K562 (cell line): ENCODE measurements at regions not wholly inside any gene's neighbourhood (a gene's known extent, or its start where the extent isn't known, plus 50 kb on each side); places are given as distances from the start of the nearest gene placed in this dataset.
A peak's percentile ranks its signal among the peaks of the same experiment; 100 is the strongest.

ENCODE experiments used
- ATAC-seq: fragments of 200-7000 bp; cut with Tn5 transposase; 3 replicates; pipeline ENCODE4 v1.9.1; 2020; ENCODE audit warnings: moderate library complexity
- BruUV-seq: library from RNA; stranded (reverse); fragments of 400-500 nt; replicated peaks from 2 replicates; lab custom pipeline; 2021; lab: Mats Ljungman, UMichigan
- CTCF ChIA-PET: fragments of 300-600 bp; formaldehyde crosslinking; extraction: SDS; loops from one replicate; lab custom pipeline; 2021; ENCODE audit warnings: low intra/inter-chr PET ratio; lab: Yijun Ruan, JAX
- POLR2A ChIA-PET: fragments of 300-600, 350-650 bp; sonication (Branson Sonifier 250); formaldehyde crosslinking; extraction: SDS; loops from one replicate; lab custom pipeline; 2021; ENCODE audit warnings: antibody characterized with exemption, inconsistent platforms; lab: Yijun Ruan, JAX
- DNase-seq, 4 experiments: peaks; one replicate each; pipeline versions ENCODE4 v3.0.0 to v3.0.0-alpha.2; 2011 to 2018; ENCODE audit warnings: low spot score in 3 of 4, mixed read lengths in 3 of 4; ENCODE audit errors: extremely low read depth in 1 of 4
- FAIRE-seq: peaks from 2 replicates; lab custom pipeline; 2011; peaks lifted over from hg19 to GRCh38; lab: Jason Lieb, UNC
- H2AFZ ChIP-seq: 2 replicates; pipeline ENCODE4 v1.6.0; 2011; ENCODE audit warnings: low read depth, low read length, control low read depth, inconsistent platforms
- H3K27ac ChIP-seq: fragments of 200-600 bp; 3 replicates; pipeline ENCODE4 v1.8.0; 2011; ENCODE audit warnings: low read depth, mild to moderate bottlenecking, control low read depth, inconsistent platforms, low read length, moderate library complexity, mixed read lengths; ENCODE audit errors: extremely low read depth
- H3K27me3 ChIP-seq, 2 experiments: fragments of 300-600 bp in 1 of 2; 2 replicates in 1 of 2; 3 replicates in 1 of 2; pipeline versions ENCODE4 v1.6.0 to v1.8.0; 2011; ENCODE audit warnings: inconsistent platforms in 2 of 2, low read length in 2 of 2, mild to moderate bottlenecking in 1 of 2, mixed read lengths in 1 of 2, moderate library complexity in 1 of 2; ENCODE audit not compliant: control insufficient read depth in 2 of 2, insufficient read depth in 2 of 2
- H3K36me3 ChIP-seq: fragments of 300-600 bp; 3 replicates; pipeline ENCODE4 v1.8.0; 2011; ENCODE audit warnings: mild to moderate bottlenecking, low read length, inconsistent platforms; ENCODE audit not compliant: control insufficient read depth, insufficient read depth
- H3K4me1 ChIP-seq, 2 experiments: fragments of 200-600 bp in 1 of 2; replicated peaks in 1 of 2; 2 replicates in 1 of 2; 3 replicates in 1 of 2; pipeline versions ENCODE4 v1.5.1 to v1.8.0; 2011; ENCODE audit warnings: inconsistent platforms in 2 of 2, low read length in 2 of 2, mild to moderate bottlenecking in 1 of 2, mixed read lengths in 1 of 2, moderate library complexity in 1 of 2; ENCODE audit not compliant: control insufficient read depth in 2 of 2, insufficient read depth in 2 of 2
- H3K4me2 ChIP-seq: 2 replicates; pipeline ENCODE4 v1.6.1; 2011; ENCODE audit warnings: low read length, control low read depth, inconsistent platforms, mixed read lengths; ENCODE audit not compliant: insufficient read depth
- H3K4me3 ChIP-seq: fragments of 200-600 bp; sonication (generic), shearing (Covaris generic); 2 replicates; pipeline ENCODE4 v1.5.1; 2016; ENCODE audit warnings: control low read depth, inconsistent platforms
- H3K79me2 ChIP-seq: fragments of 200-600 bp; 3 replicates; pipeline ENCODE4 v1.8.0; 2011; ENCODE audit warnings: low read length, inconsistent platforms; ENCODE audit not compliant: control insufficient read depth, insufficient read depth
- H3K9ac ChIP-seq, 2 experiments: 2 replicates each; pipeline versions ENCODE4 v1.6.0 to v1.6.1; 2011; ENCODE audit warnings: low read depth in 2 of 2, low read length in 2 of 2, control low read depth in 1 of 2, inconsistent platforms in 1 of 2, mild to moderate bottlenecking in 1 of 2, mixed read lengths in 1 of 2; ENCODE audit not compliant: insufficient read depth in 1 of 2
- H3K9me1 ChIP-seq: one replicate; pipeline ENCODE4 v1.6.0; 2011; ENCODE audit warnings: inconsistent platforms, mild to moderate bottlenecking, low read length, moderate library complexity; ENCODE audit not compliant: control insufficient read depth, insufficient read depth
- H3K9me3 ChIP-seq: replicated peaks from 2 replicates; pipeline ENCODE4 v1.5.1; 2011; ENCODE audit warnings: low read depth, low read length, inconsistent platforms; ENCODE audit not compliant: control insufficient read depth, insufficient read depth
- H4K20me1 ChIP-seq: replicated peaks from 2 replicates; pipeline ENCODE4 v1.6.1; 2011; ENCODE audit warnings: low read length, inconsistent platforms, mixed read lengths; ENCODE audit not compliant: control insufficient read depth, insufficient read depth
- C11orf30 ChIP-seq: fragments of 450-650 bp; IDR thresholded peaks from 2 replicates; pipeline ENCODE4 v1.6.1; 2016; ENCODE audit warnings: low read depth, mild to moderate bottlenecking
- KLF16 ChIP-seq: IDR thresholded peaks from 2 replicates; pipeline ENCODE4 v1.6.1; 2016; ENCODE audit warnings: antibody characterized with exemption
- MAFF ChIP-seq: IDR thresholded peaks from 2 replicates; pipeline ENCODE4 v1.6.1; 2012; ENCODE audit warnings: low read length, improper control_type of control experiment
- MAFG ChIP-seq: fragments of 450-650 bp; conservative IDR thresholded peaks from 2 replicates; pipeline ENCODE4 v1.6.1; 2016; ENCODE audit warnings: missing genetic modification characterization, missing compliant biosample characterization
- ZNF316 ChIP-seq: fragments of 450-650 bp; IDR thresholded peaks from 2 replicates; pipeline ENCODE4 v1.6.1; 2016
- ZNF507 ChIP-seq: conservative IDR thresholded peaks from 2 replicates; pipeline ENCODE4 v1.6.1; 2017; ENCODE audit warnings: missing genetic modification characterization, missing compliant biosample characterization
- ZNF518B ChIP-seq: fragments of 250-450 bp; sonication (Bioruptor Pico); IDR thresholded peaks from 2 replicates; pipeline ENCODE4 v1.5.0; 2021; ENCODE audit warnings: mild to moderate bottlenecking, moderate library complexity
- WGBS: fragments of 100-300 bp; shearing (Covaris generic); methylation state at CpG from one replicate; pipeline ENCODE4 v1.1.6; 2016; ENCODE audit warnings: low coverage, mixed read lengths; ENCODE audit not compliant: insufficient coverage; ENCODE audit errors: missing lambda C conversion rate; 5-methylcytosine and 5-hydroxymethylcytosine counted together
- in situ Hi-C: fragments of 300-500 bp; cut with MboI; formaldehyde crosslinking; loops from 4 replicates; pipeline ENCODE4 v1.15.0; 2018; ENCODE audit warnings: inconsistent platforms, mixed read lengths
- intact Hi-C: fragments of 100-400 bp; cut with micrococcal nuclease; formaldehyde crosslinking; loops from 2 replicates; pipeline ENCODE4 v1.14.2; 2022

DNA sequence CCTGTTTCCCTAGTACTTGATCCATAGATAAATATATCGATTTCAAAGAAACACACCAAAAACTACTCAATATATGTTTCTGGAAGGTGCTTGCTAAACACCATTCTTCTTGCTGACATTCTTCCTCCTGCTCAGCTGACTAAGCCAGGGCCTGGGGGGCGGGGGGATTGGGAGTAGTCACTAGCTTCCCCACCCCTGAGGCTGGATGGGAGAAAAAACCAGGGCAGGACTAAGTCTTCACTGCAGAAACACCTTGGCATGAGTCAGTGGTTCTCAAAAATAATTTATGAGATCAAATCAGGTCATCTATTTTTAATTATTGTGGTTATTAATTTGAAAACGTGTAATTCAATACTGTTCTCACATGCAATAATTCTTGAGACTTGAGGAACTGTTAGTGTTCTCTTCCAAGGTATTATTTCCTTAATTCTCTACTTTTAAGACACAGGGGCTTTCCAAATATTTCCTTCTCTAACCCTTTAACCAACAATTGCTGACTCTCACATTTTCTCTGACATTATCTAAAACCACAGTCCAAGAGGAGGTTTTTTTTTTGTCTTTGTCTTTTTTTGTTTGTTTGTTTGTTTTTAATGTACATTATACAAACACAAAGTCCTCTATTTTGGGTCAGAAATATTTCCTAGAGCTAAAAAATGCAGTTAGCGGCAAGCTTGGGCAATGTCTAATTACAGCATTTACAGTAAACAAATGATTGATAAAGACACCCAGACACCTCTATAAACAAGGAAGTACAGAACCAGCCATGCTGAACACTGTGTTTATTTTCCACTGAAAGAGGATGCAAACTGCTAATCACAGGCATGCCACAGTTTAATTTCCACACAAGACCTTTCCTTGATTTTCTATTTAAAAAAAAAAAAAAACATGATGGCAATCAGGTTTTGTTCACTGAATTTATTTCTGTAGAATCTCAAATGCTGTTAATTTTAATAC lies 120.3 kb upstream of the USP9X start:
- Histone ChIP-seq H3K9me1 (no peaks in the 10 kb centered on the region), H3K27me3 (no peaks in the 10 kb centered on the region), H3K4me1 (peaks cover 0 to 11% of the 10 kb centered on the region in 2 experiments; a peak in 2 of 5 replicates), H2AFZ (peak overlapping the region; percentile 87), H3K4me2 (no peak overlapping the region; the same call in 1 of the 2 replicates), H3K36me3 (no peaks in the 10 kb centered on the region), H3K4me3 (no peak overlapping the region), H3K9ac (no peak overlapping the region), H4K20me1 (no peaks in the 10 kb centered on the region), H3K79me2 (no peaks in the 10 kb centered on the region), H3K9me3 (no peaks in the 10 kb centered on the region), H3K27ac (no peak overlapping the region)
- intact Hi-C loops (no loop called here), in situ Hi-C loops (no loop called here)
- POLR2A ChIA-PET, result interaction anchor here (0.6 kb wide), 1 partner anchor 119 kb away, joined by 3 read pairs; no protein-coding TSS in a partner anchor
- peak in 1 of 4 experiments; percentile 13 for DNase-seq
- FAIRE-seq, result no peak
- 35% methylated on average over 4 of the region's 4 CpGs for WGBS
- peak; percentile 55 for ATAC-seq
- TF ChIP-seq ZNF316 (peak; percentile 86), ZNF507 (no peak), ZNF518B (CRISPR knock-in tag) (no peak), MAFF (peak; percentile 51), C11orf30 (peak; percentile 70; the same call in 1 of the 2 replicates), MAFG (peak; percentile 67; the same call in 1 of the 2 replicates), KLF16 (no peak)
- no TSS peak for BruUV-seq
- CTCF ChIA-PET, result no interaction called here
